ENCODE measurements at regions not wholly inside any gene's neighbourhood (a gene's known extent, or its start where the extent isn't known, plus 50 kb on each side); places are given as distances from the start of the nearest gene placed in this dataset.

DNA sequence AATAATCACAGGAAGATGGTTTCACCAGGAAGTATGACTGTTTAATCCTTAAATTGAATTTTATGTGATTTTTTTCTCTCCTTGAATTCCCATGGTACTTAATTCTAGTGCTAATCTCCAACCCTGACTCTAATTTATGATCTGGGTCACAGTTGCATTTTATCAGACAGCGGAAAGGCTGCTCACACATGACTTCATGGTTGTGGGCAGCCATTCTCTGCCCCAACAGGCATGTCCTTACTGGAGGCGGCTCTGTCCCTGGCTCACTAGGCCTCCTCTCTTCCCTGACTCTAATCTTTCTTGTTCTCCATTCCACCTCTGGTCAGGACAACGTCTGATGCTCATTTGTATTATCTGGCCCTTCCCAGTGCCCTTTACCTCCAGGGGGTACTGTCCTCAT is 184.4 kb downstream of the CHST1 start:
- no peak for ATAC-seq
- CTCF ChIA-PET (ENCODE audit: low intra/inter-chr PET ratio, low total read pairs): no interaction called here
- 0 out of 2 replicates have a peak, but pooled peaks cover 12% of the 10 kb centered on the region for H3K4me1 ChIP-seq (ENCODE audit: insufficient read depth, low read length)
- DNase-seq (ENCODE audit: low spot score): no peak
- H4K20me1 ChIP-seq (ENCODE audit: insufficient read depth, low read length): no peaks in the 10 kb centered on the region
- H3K27ac ChIP-seq (ENCODE audit: extremely low read length, insufficient read depth, low read length): no peak overlapping the region
- intact Hi-C loops (cut with micrococcal nuclease; ENCODE audit: unreplicated experiment) (no loop called here), in situ Hi-C loops (cut with HindIII; ENCODE audit: extremely low pct_ligation_motif_present, low pct_unique_long_range_greater_than_20kb) (no loop called here)
- H3K79me2 ChIP-seq (ENCODE audit: insufficient read depth, low read length): no peaks in the 10 kb centered on the region
- FAIRE-seq: no peak
- no peak overlapping the region for H2AFZ ChIP-seq (ENCODE audit: low read length)
- WGBS (ENCODE audit: low lambda C conversion rate): 10% methylated on average over 3 of the region's 3 CpGs
- H3K4me3 ChIP-seq (replicated peaks in 1 of 3; ENCODE audit: insufficient read depth in 1 of 3, low read depth in 2 of 3, low read length in 3 of 3): no peak overlapping the region
- no peaks in the 10 kb centered on the region for H3K36me3 ChIP-seq (replicated peaks in 1 of 2; ENCODE audit: control insufficient read depth in 1 of 2, insufficient read depth in 2 of 2, low read length in 2 of 2)
- no TSS peak for BruUV-seq (replicated peaks)
- no peak for TF ChIP-seq ZNF652 (CRISPR knock-in tag; IDR thresholded peaks at IDR 0.05; ENCODE audit: borderline replicate concordance, low read depth)
- no peak for TF ChIP-seq ZNF776 (CRISPR knock-in tag; IDR thresholded peaks at IDR 0.05)
- TF ChIP-seq FOSL1 (CRISPR knock-in tag; IDR thresholded peaks at IDR 0.05; ENCODE audit: borderline replicate concordance): no peak
- TF ChIP-seq MXD4 (CRISPR knock-in tag; IDR thresholded peaks at IDR 0.05): no peak
- TF ChIP-seq DNMT1 (CRISPR knock-in tag; IDR thresholded peaks at IDR 0.05): no peak
- TF ChIP-seq TSC22D2 (CRISPR knock-in tag; IDR thresholded peaks at IDR 0.05; ENCODE audit: borderline replicate concordance): no peak
- no peak for TF ChIP-seq MTF2 (CRISPR knock-in tag; IDR thresholded peaks at IDR 0.05; ENCODE audit: borderline replicate concordance)
- TF ChIP-seq, protein P1, sequence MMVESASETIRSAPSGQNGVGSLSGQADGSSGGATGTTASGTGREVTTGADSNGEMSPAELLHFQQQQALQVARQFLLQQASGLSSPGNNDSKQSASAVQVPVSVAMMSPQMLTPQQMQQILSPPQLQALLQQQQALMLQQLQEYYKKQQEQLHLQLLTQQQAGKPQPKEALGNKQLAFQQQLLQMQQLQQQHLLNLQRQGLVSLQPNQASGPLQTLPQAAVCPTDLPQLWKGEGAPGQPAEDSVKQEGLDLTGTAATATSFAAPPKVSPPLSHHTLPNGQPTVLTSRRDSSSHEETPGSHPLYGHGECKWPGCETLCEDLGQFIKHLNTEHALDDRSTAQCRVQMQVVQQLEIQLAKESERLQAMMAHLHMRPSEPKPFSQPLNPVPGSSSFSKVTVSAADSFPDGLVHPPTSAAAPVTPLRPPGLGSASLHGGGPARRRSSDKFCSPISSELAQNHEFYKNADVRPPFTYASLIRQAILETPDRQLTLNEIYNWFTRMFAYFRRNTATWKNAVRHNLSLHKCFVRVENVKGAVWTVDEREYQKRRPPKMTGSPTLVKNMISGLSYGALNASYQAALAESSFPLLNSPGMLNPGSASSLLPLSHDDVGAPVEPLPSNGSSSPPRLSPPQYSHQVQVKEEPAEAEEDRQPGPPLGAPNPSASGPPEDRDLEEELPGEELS (CRISPR knock-in tag; IDR thresholded peaks at IDR 0.05): no peak
- TF ChIP-seq, protein P2, sequence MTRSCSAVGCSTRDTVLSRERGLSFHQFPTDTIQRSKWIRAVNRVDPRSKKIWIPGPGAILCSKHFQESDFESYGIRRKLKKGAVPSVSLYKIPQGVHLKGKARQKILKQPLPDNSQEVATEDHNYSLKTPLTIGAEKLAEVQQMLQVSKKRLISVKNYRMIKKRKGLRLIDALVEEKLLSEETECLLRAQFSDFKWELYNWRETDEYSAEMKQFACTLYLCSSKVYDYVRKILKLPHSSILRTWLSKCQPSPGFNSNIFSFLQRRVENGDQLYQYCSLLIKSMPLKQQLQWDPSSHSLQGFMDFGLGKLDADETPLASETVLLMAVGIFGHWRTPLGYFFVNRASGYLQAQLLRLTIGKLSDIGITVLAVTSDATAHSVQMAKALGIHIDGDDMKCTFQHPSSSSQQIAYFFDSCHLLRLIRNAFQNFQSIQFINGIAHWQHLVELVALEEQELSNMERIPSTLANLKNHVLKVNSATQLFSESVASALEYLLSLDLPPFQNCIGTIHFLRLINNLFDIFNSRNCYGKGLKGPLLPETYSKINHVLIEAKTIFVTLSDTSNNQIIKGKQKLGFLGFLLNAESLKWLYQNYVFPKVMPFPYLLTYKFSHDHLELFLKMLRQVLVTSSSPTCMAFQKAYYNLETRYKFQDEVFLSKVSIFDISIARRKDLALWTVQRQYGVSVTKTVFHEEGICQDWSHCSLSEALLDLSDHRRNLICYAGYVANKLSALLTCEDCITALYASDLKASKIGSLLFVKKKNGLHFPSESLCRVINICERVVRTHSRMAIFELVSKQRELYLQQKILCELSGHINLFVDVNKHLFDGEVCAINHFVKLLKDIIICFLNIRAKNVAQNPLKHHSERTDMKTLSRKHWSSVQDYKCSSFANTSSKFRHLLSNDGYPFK (CRISPR knock-in tag; IDR thresholded peaks at IDR 0.05; ENCODE audit: borderline replicate concordance): no peak
- TF ChIP-seq ZEB1 (IDR thresholded peaks at IDR 0.05; ENCODE audit: insufficient replicate concordance, low read depth): no peak
- TF ChIP-seq ZNF792 (CRISPR knock-in tag; IDR thresholded peaks at IDR 0.05): no peak
- no peaks in the 10 kb centered on the region for H3K9me3 ChIP-seq (ENCODE audit: low read length)
- H3K4me2 ChIP-seq (ENCODE audit: low read depth, low read length): no peak overlapping the region
- H3K9ac ChIP-seq (ENCODE audit: insufficient read depth, low read depth, low read length): no peak overlapping the region
- POLR2A ChIA-PET: no interaction called here
- H3K27me3 ChIP-seq (ENCODE audit: control insufficient read depth in 1 of 2, insufficient read depth in 2 of 2, low read length in 2 of 2): peaks cover 2 to 16% of the 10 kb centered on the region in 2 experiments; a peak in 3 of 5 replicates
